ENCODE measurements at regions not wholly inside any gene's neighbourhood (a gene's known extent, or its start where the extent isn't known, plus 50 kb on each side); places are given as distances from the start of the nearest gene placed in this dataset.

- no CpG with 5 or more reads among the region's 2 CpGs for WGBS, 2 donors (ENCODE audit: extremely low coverage in 2 of 2, insufficient read length in 2 of 2, insufficient replicate concordance in 1 of 2)
- Histone ChIP-seq H3K14ac (ENCODE audit: low read length) (no peak overlapping the region), H2BK120ac (ENCODE audit: low read depth, low read length) (no peak overlapping the region), H3K36me3 (replicated peaks in 1 of 2; ENCODE audit: control insufficient read depth in 2 of 2, insufficient read depth in 2 of 2, low read length in 2 of 2) (no peaks in the 10 kb centered on the region), H2BK5ac (ENCODE audit: low read length) (no peak overlapping the region), H2BK12ac (ENCODE audit: low read length) (no peak overlapping the region), H2BK15ac (ENCODE audit: low read length) (no peak overlapping the region), H3K79me1 (ENCODE audit: low read depth, low read length) (no peaks in the 10 kb centered on the region), H3K4me2 (ENCODE audit: insufficient read depth, low read length, poor library complexity, severe bottlenecking) (no peak overlapping the region), H2AFZ (ENCODE audit: low read length) (no peak overlapping the region), H3K27me3 (ENCODE audit: control insufficient read depth in 3 of 3, insufficient read depth in 3 of 3, low read depth in 1 of 3, low read length in 3 of 3) (no peaks in the 10 kb centered on the region), H3K9me3 (replicated peaks in 1 of 2; ENCODE audit: control insufficient read depth in 2 of 2, insufficient read depth in 1 of 2, low read depth in 1 of 2, low read length in 2 of 2) (no peaks in the 10 kb centered on the region), H4K91ac (ENCODE audit: low read depth, low read length, poor library complexity) (no peak overlapping the region), H2AK5ac (ENCODE audit: low read depth, low read length) (no peak overlapping the region), H3K23ac (ENCODE audit: low read depth, low read length, poor library complexity) (no peak overlapping the region), H4K8ac (ENCODE audit: low read depth, low read length) (no peak overlapping the region), H3K4me1 (ENCODE audit: control insufficient read depth in 2 of 2, insufficient read depth in 1 of 2, low read depth in 1 of 2, low read length in 2 of 2) (no peaks in the 10 kb centered on the region), H3K4ac (ENCODE audit: low read length) (no peak overlapping the region), H3K18ac (ENCODE audit: low read length) (no peak overlapping the region), H3K9ac (ENCODE audit: low read depth, low read length, poor library complexity) (no peak overlapping the region), H3K27ac (replicated peaks; ENCODE audit: low read length) (no peak overlapping the region), H3K4me3 (ENCODE audit: low read length in 2 of 2) (no peak overlapping the region)
- no peak for DNase-seq (ENCODE audit: low spot score)
Measured at GRCh38 chr19:20482721-20483120, 82.9 kb downstream of the ZNF737 start.

- H3K4me2 ChIP-seq (ENCODE audit: insufficient read depth, low read length, poor library complexity, severe bottlenecking), result no peak overlapping the region
- H4K8ac ChIP-seq (ENCODE audit: low read depth, low read length), result no peak overlapping the region
- WGBS, 2 donors (ENCODE audit: extremely low coverage in 2 of 2, insufficient read length in 2 of 2, insufficient replicate concordance in 1 of 2), result no CpG with 5 or more reads among the region's 1 CpG
- no peaks in the 10 kb centered on the region for H3K36me3 ChIP-seq (replicated peaks in 1 of 2; ENCODE audit: control insufficient read depth in 2 of 2, insufficient read depth in 2 of 2, low read length in 2 of 2)
- H3K4ac ChIP-seq (ENCODE audit: low read length), result no peak overlapping the region
- H3K18ac ChIP-seq (ENCODE audit: low read length), result no peak overlapping the region
- no peak overlapping the region for H3K9ac ChIP-seq (ENCODE audit: low read depth, low read length, poor library complexity)
- no peaks in the 10 kb centered on the region for H3K79me1 ChIP-seq (ENCODE audit: low read depth, low read length)
- no peaks in the 10 kb centered on the region for H3K27me3 ChIP-seq (ENCODE audit: control insufficient read depth in 3 of 3, insufficient read depth in 3 of 3, low read depth in 1 of 3, low read length in 3 of 3)
- no peak overlapping the region for H3K14ac ChIP-seq (ENCODE audit: low read length)
- no peak overlapping the region for H2BK15ac ChIP-seq (ENCODE audit: low read length)
- no peak overlapping the region for H2BK5ac ChIP-seq (ENCODE audit: low read length)
- H4K91ac ChIP-seq (ENCODE audit: low read depth, low read length, poor library complexity), result no peak overlapping the region
- H2BK120ac ChIP-seq (ENCODE audit: low read depth, low read length), result no peak overlapping the region
- no peaks in the 10 kb centered on the region for H3K4me1 ChIP-seq (ENCODE audit: control insufficient read depth in 2 of 2, insufficient read depth in 1 of 2, low read depth in 1 of 2, low read length in 2 of 2)
- no peak for DNase-seq (ENCODE audit: low spot score)
- no peak overlapping the region for H2AFZ ChIP-seq (ENCODE audit: low read length)
- H3K9me3 ChIP-seq (replicated peaks in 1 of 2; ENCODE audit: control insufficient read depth in 2 of 2, insufficient read depth in 1 of 2, low read depth in 1 of 2, low read length in 2 of 2), result no peaks in the 10 kb centered on the region
- no peak overlapping the region for H3K4me3 ChIP-seq (ENCODE audit: low read length in 2 of 2)
- no peak overlapping the region for H2BK12ac ChIP-seq (ENCODE audit: low read length)
- H3K27ac ChIP-seq (replicated peaks; ENCODE audit: low read length), result no peak overlapping the region
- H3K23ac ChIP-seq (ENCODE audit: low read depth, low read length, poor library complexity), result no peak overlapping the region
- no peak overlapping the region for H2AK5ac ChIP-seq (ENCODE audit: low read depth, low read length)
Measured at GRCh38 chr19:20481736-20482135, 83.8 kb downstream of the ZNF737 start.

- Histone ChIP-seq H3K36me3 (replicated peaks in 1 of 2; ENCODE audit: control insufficient read depth in 2 of 2, insufficient read depth in 2 of 2, low read length in 2 of 2) (no peaks in the 10 kb centered on the region), H2AK5ac (ENCODE audit: low read depth, low read length) (no peak overlapping the region), H3K14ac (ENCODE audit: low read length) (no peak overlapping the region), H3K79me1 (ENCODE audit: low read depth, low read length) (no peaks in the 10 kb centered on the region), H3K23ac (ENCODE audit: low read depth, low read length, poor library complexity) (no peak overlapping the region), H2BK120ac (ENCODE audit: low read depth, low read length) (no peak overlapping the region), H3K9me3 (replicated peaks in 1 of 2; ENCODE audit: control insufficient read depth in 2 of 2, insufficient read depth in 1 of 2, low read depth in 1 of 2, low read length in 2 of 2) (no peaks in the 10 kb centered on the region), H3K27ac (replicated peaks; ENCODE audit: low read length) (no peak overlapping the region), H3K9ac (ENCODE audit: low read depth, low read length, poor library complexity) (no peak overlapping the region), H3K4ac (ENCODE audit: low read length) (no peak overlapping the region), H3K4me2 (ENCODE audit: insufficient read depth, low read length, poor library complexity, severe bottlenecking) (no peak overlapping the region), H2BK12ac (ENCODE audit: low read length) (no peak overlapping the region), H2AFZ (ENCODE audit: low read length) (no peak overlapping the region), H3K18ac (ENCODE audit: low read length) (no peak overlapping the region), H4K8ac (ENCODE audit: low read depth, low read length) (no peak overlapping the region), H3K4me3 (ENCODE audit: low read length in 2 of 2) (no peak overlapping the region), H3K27me3 (ENCODE audit: control insufficient read depth in 3 of 3, insufficient read depth in 3 of 3, low read depth in 1 of 3, low read length in 3 of 3) (no peaks in the 10 kb centered on the region), H4K91ac (ENCODE audit: low read depth, low read length, poor library complexity) (no peak overlapping the region), H3K4me1 (ENCODE audit: control insufficient read depth in 2 of 2, insufficient read depth in 1 of 2, low read depth in 1 of 2, low read length in 2 of 2) (no peaks in the 10 kb centered on the region), H2BK15ac (ENCODE audit: low read length) (no peak overlapping the region), H2BK5ac (ENCODE audit: low read length) (no peak overlapping the region)
- no CpG with 5 or more reads among the region's 3 CpGs for WGBS, 2 donors (ENCODE audit: extremely low coverage in 2 of 2, insufficient read length in 2 of 2, insufficient replicate concordance in 1 of 2)
- no peak for DNase-seq (ENCODE audit: low spot score)
Measured at GRCh38 chr19:20479483-20479882, 86.1 kb downstream of the ZNF737 start.

- no peak for DNase-seq (ENCODE audit: low spot score)
- H2BK15ac ChIP-seq (ENCODE audit: low read length), result no peak overlapping the region
- no peak overlapping the region for H3K23ac ChIP-seq (ENCODE audit: low read depth, low read length, poor library complexity)
- no peak overlapping the region for H2BK12ac ChIP-seq (ENCODE audit: low read length)
- H4K8ac ChIP-seq (ENCODE audit: low read depth, low read length), result no peak overlapping the region
- H4K91ac ChIP-seq (ENCODE audit: low read depth, low read length, poor library complexity), result no peak overlapping the region
- no peaks in the 10 kb centered on the region for H3K9me3 ChIP-seq (replicated peaks in 1 of 2; ENCODE audit: control insufficient read depth in 2 of 2, insufficient read depth in 1 of 2, low read depth in 1 of 2, low read length in 2 of 2)
- H3K4ac ChIP-seq (ENCODE audit: low read length), result no peak overlapping the region
- no peak overlapping the region for H3K4me3 ChIP-seq (ENCODE audit: low read length in 2 of 2)
- H3K4me2 ChIP-seq (ENCODE audit: insufficient read depth, low read length, poor library complexity, severe bottlenecking), result no peak overlapping the region
- WGBS, 2 donors (ENCODE audit: extremely low coverage in 2 of 2, insufficient read length in 2 of 2, insufficient replicate concordance in 1 of 2), result no CpG with 5 or more reads among the region's 3 CpGs
- H3K79me1 ChIP-seq (ENCODE audit: low read depth, low read length), result no peaks in the 10 kb centered on the region
- H2AFZ ChIP-seq (ENCODE audit: low read length), result no peak overlapping the region
- H2BK5ac ChIP-seq (ENCODE audit: low read length), result no peak overlapping the region
- no peak overlapping the region for H3K14ac ChIP-seq (ENCODE audit: low read length)
- H3K9ac ChIP-seq (ENCODE audit: low read depth, low read length, poor library complexity), result no peak overlapping the region
- no peaks in the 10 kb centered on the region for H3K36me3 ChIP-seq (replicated peaks in 1 of 2; ENCODE audit: control insufficient read depth in 2 of 2, insufficient read depth in 2 of 2, low read length in 2 of 2)
- no peak overlapping the region for H3K18ac ChIP-seq (ENCODE audit: low read length)
- no peak overlapping the region for H2BK120ac ChIP-seq (ENCODE audit: low read depth, low read length)
- no peaks in the 10 kb centered on the region for H3K27me3 ChIP-seq (ENCODE audit: control insufficient read depth in 3 of 3, insufficient read depth in 3 of 3, low read depth in 1 of 3, low read length in 3 of 3)
- no peak overlapping the region for H2AK5ac ChIP-seq (ENCODE audit: low read depth, low read length)
- H3K27ac ChIP-seq (replicated peaks; ENCODE audit: low read length), result no peak overlapping the region
- H3K4me1 ChIP-seq (ENCODE audit: control insufficient read depth in 2 of 2, insufficient read depth in 1 of 2, low read depth in 1 of 2, low read length in 2 of 2), result no peaks in the 10 kb centered on the region
Measured at GRCh38 chr19:20478936-20479335, 86.6 kb downstream of the ZNF737 start.

Measured in neuronal stem cell (in vitro differentiated cells).